K562 (cell line): ENCODE measurements at regions not wholly inside any gene's neighbourhood (a gene's known extent, or its start where the extent isn't known, plus 50 kb on each side); places are given as distances from the start of the nearest gene placed in this dataset.
A peak's percentile ranks its signal among the peaks of the same experiment; 100 is the strongest.

Experiments
- ATAC-seq: fragments of 200-7000 bp; cut with Tn5 transposase; 3 replicates; pipeline ENCODE4 v1.9.1; 2020; ENCODE audit warnings: moderate library complexity
- BruUV-seq: library from RNA; stranded (reverse); fragments of 400-500 nt; replicated peaks from 2 replicates; lab custom pipeline; 2021; lab: Mats Ljungman, UMichigan
- CTCF ChIA-PET: fragments of 300-600 bp; formaldehyde crosslinking; extraction: SDS; loops from one replicate; lab custom pipeline; 2021; ENCODE audit warnings: low intra/inter-chr PET ratio; lab: Yijun Ruan, JAX
- POLR2A ChIA-PET: fragments of 300-600, 350-650 bp; sonication (Branson Sonifier 250); formaldehyde crosslinking; extraction: SDS; loops from one replicate; lab custom pipeline; 2021; ENCODE audit warnings: antibody characterized with exemption, inconsistent platforms; lab: Yijun Ruan, JAX
- DNase-seq, 4 experiments: peaks; one replicate each; pipeline versions ENCODE4 v3.0.0 to v3.0.0-alpha.2; 2011 to 2018; ENCODE audit warnings: low spot score in 3 of 4, mixed read lengths in 3 of 4; ENCODE audit errors: extremely low read depth in 1 of 4
- FAIRE-seq: peaks from 2 replicates; lab custom pipeline; 2011; peaks lifted over from hg19 to GRCh38; lab: Jason Lieb, UNC
- H2AFZ ChIP-seq: 2 replicates; pipeline ENCODE4 v1.6.0; 2011; ENCODE audit warnings: low read depth, low read length, control low read depth, inconsistent platforms
- H3K27ac ChIP-seq: fragments of 200-600 bp; 3 replicates; pipeline ENCODE4 v1.8.0; 2011; ENCODE audit warnings: low read depth, mild to moderate bottlenecking, control low read depth, inconsistent platforms, low read length, moderate library complexity, mixed read lengths; ENCODE audit errors: extremely low read depth
- H3K27me3 ChIP-seq, 2 experiments: fragments of 300-600 bp in 1 of 2; 2 replicates in 1 of 2; 3 replicates in 1 of 2; pipeline versions ENCODE4 v1.6.0 to v1.8.0; 2011; ENCODE audit warnings: inconsistent platforms in 2 of 2, low read length in 2 of 2, mild to moderate bottlenecking in 1 of 2, mixed read lengths in 1 of 2, moderate library complexity in 1 of 2; ENCODE audit not compliant: control insufficient read depth in 2 of 2, insufficient read depth in 2 of 2
- H3K36me3 ChIP-seq: fragments of 300-600 bp; 3 replicates; pipeline ENCODE4 v1.8.0; 2011; ENCODE audit warnings: mild to moderate bottlenecking, low read length, inconsistent platforms; ENCODE audit not compliant: control insufficient read depth, insufficient read depth
- H3K4me1 ChIP-seq, 2 experiments: fragments of 200-600 bp in 1 of 2; replicated peaks in 1 of 2; 2 replicates in 1 of 2; 3 replicates in 1 of 2; pipeline versions ENCODE4 v1.5.1 to v1.8.0; 2011; ENCODE audit warnings: inconsistent platforms in 2 of 2, low read length in 2 of 2, mild to moderate bottlenecking in 1 of 2, mixed read lengths in 1 of 2, moderate library complexity in 1 of 2; ENCODE audit not compliant: control insufficient read depth in 2 of 2, insufficient read depth in 2 of 2
- H3K4me2 ChIP-seq: 2 replicates; pipeline ENCODE4 v1.6.1; 2011; ENCODE audit warnings: low read length, control low read depth, inconsistent platforms, mixed read lengths; ENCODE audit not compliant: insufficient read depth
- H3K4me3 ChIP-seq: fragments of 200-600 bp; sonication (generic), shearing (Covaris generic); 2 replicates; pipeline ENCODE4 v1.5.1; 2016; ENCODE audit warnings: control low read depth, inconsistent platforms
- H3K79me2 ChIP-seq: fragments of 200-600 bp; 3 replicates; pipeline ENCODE4 v1.8.0; 2011; ENCODE audit warnings: low read length, inconsistent platforms; ENCODE audit not compliant: control insufficient read depth, insufficient read depth
- H3K9ac ChIP-seq, 2 experiments: 2 replicates each; pipeline versions ENCODE4 v1.6.0 to v1.6.1; 2011; ENCODE audit warnings: low read depth in 2 of 2, low read length in 2 of 2, control low read depth in 1 of 2, inconsistent platforms in 1 of 2, mild to moderate bottlenecking in 1 of 2, mixed read lengths in 1 of 2; ENCODE audit not compliant: insufficient read depth in 1 of 2
- H3K9me1 ChIP-seq: one replicate; pipeline ENCODE4 v1.6.0; 2011; ENCODE audit warnings: inconsistent platforms, mild to moderate bottlenecking, low read length, moderate library complexity; ENCODE audit not compliant: control insufficient read depth, insufficient read depth
- H3K9me3 ChIP-seq: replicated peaks from 2 replicates; pipeline ENCODE4 v1.5.1; 2011; ENCODE audit warnings: low read depth, low read length, inconsistent platforms; ENCODE audit not compliant: control insufficient read depth, insufficient read depth
- H4K20me1 ChIP-seq: replicated peaks from 2 replicates; pipeline ENCODE4 v1.6.1; 2011; ENCODE audit warnings: low read length, inconsistent platforms, mixed read lengths; ENCODE audit not compliant: control insufficient read depth, insufficient read depth
- KDM4B ChIP-seq, 2 experiments: fragments of 450-650 bp in 1 of 2; sonication (generic) in 1 of 2; IDR thresholded peaks; 2 replicates each; pipeline ENCODE4 v1.6.1; 2016 to 2017; ENCODE audit warnings: borderline replicate concordance in 2 of 2, antibody characterized with exemption in 1 of 2, low read depth in 1 of 2, mild to moderate bottlenecking in 1 of 2
- POLR2B ChIP-seq: fragments of 450-650 bp; IDR thresholded peaks from 2 replicates; pipeline ENCODE4 v1.6.1; 2018; ENCODE audit warnings: low read depth; ENCODE audit not compliant: partially characterized antibody
- RBM14 ChIP-seq: fragments of 200-400 bp; formaldehyde crosslinking; IDR thresholded peaks from 2 replicates; pipeline ENCODE4 v1.6.1; 2018; ENCODE audit warnings: low read depth, mild to moderate bottlenecking, low read length, moderate library complexity, borderline replicate concordance; ENCODE audit not compliant: insufficient read depth
- RCOR1 ChIP-seq, 2 experiments: IDR thresholded peaks; 2 replicates each; pipeline ENCODE4 v1.6.1; 2012; ENCODE audit warnings: low read depth in 2 of 2, low read length in 2 of 2, borderline replicate concordance in 1 of 2, improper control_type of control experiment in 1 of 2
- ZNF766 ChIP-seq: fragments of 200-800 bp; sonication (Bioruptor generic); conservative IDR thresholded peaks from 2 replicates; pipeline ENCODE4 v1.6.1; 2016; ENCODE audit warnings: missing genetic modification characterization, missing compliant biosample characterization
- WGBS: fragments of 100-300 bp; shearing (Covaris generic); methylation state at CpG from one replicate; pipeline ENCODE4 v1.1.6; 2016; ENCODE audit warnings: low coverage, mixed read lengths; ENCODE audit not compliant: insufficient coverage; ENCODE audit errors: missing lambda C conversion rate; 5-methylcytosine and 5-hydroxymethylcytosine counted together
- in situ Hi-C: fragments of 300-500 bp; cut with MboI; formaldehyde crosslinking; loops from 4 replicates; pipeline ENCODE4 v1.15.0; 2018; ENCODE audit warnings: inconsistent platforms, mixed read lengths
- intact Hi-C: fragments of 100-400 bp; cut with micrococcal nuclease; formaldehyde crosslinking; loops from 2 replicates; pipeline ENCODE4 v1.14.2; 2022
- TF ChIP-seq, protein P1 (sequence below): fragments of 150-350 bp; IDR thresholded peaks from 2 replicates; pipeline ENCODE4 v1.6.1; 2014; ENCODE audit warnings: low read depth, mild to moderate bottlenecking, low read length, borderline replicate concordance

DNA sequence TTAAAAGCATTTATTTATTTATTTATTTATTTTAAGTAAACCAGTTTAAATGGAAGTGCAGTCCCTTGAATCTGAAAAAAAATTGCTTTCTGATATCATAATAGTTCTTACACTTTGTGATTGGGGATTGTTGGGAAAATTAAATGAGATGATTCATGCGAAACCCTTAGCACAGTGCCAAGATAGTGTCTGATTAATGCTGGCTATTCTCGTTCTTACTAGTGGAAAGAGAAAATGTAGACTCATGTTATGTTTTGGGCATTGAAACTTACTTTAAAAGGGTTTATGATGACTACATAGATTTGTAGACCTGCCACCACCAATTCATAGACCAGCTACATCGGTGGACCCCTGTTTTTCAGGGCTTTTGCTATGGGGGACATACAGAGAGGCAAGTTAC is 229.2 kb upstream of the ZFP64 start (continued):
- TF ChIP-seq, protein P1, sequence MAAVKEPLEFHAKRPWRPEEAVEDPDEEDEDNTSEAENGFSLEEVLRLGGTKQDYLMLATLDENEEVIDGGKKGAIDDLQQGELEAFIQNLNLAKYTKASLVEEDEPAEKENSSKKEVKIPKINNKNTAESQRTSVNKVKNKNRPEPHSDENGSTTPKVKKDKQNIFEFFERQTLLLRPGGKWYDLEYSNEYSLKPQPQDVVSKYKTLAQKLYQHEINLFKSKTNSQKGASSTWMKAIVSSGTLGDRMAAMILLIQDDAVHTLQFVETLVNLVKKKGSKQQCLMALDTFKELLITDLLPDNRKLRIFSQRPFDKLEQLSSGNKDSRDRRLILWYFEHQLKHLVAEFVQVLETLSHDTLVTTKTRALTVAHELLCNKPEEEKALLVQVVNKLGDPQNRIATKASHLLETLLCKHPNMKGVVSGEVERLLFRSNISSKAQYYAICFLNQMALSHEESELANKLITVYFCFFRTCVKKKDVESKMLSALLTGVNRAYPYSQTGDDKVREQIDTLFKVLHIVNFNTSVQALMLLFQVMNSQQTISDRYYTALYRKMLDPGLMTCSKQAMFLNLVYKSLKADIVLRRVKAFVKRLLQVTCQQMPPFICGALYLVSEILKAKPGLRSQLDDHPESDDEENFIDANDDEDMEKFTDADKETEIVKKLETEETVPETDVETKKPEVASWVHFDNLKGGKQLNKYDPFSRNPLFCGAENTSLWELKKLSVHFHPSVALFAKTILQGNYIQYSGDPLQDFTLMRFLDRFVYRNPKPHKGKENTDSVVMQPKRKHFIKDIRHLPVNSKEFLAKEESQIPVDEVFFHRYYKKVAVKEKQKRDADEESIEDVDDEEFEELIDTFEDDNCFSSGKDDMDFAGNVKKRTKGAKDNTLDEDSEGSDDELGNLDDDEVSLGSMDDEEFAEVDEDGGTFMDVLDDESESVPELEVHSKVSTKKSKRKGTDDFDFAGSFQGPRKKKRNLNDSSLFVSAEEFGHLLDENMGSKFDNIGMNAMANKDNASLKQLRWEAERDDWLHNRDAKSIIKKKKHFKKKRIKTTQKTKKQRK = no peak
- TF ChIP-seq, all 486 proteins: peak for 0

- Histone ChIP-seq H3K27ac (no peak overlapping the region), H3K4me3 (no peak overlapping the region), H3K4me2 (no peak overlapping the region), H3K27me3 (no peaks in the 10 kb centered on the region), H3K9me3 (0 out of 2 replicates have a peak, but pooled peaks cover 3% of the 10 kb centered on the region), H3K4me1 (no peaks in the 10 kb centered on the region), H4K20me1 (no peaks in the 10 kb centered on the region), H3K9ac (no peak overlapping the region), H2AFZ (no peak overlapping the region), H3K9me1 (no peaks in the 10 kb centered on the region), H3K36me3 (no peaks in the 10 kb centered on the region), H3K79me2 (no peaks in the 10 kb centered on the region)
- DNase-seq (no peak), FAIRE-seq (no peak), ATAC-seq (no peak)
- WGBS = 29% methylated on average over 2 of the region's 2 CpGs
- intact Hi-C loops = no loop called here
- no TSS peak for BruUV-seq
- ChIA-PET POLR2A (no interaction called here), CTCF (no interaction called here)
- TF ChIP-seq RBM14 = no peak
- TF ChIP-seq KDM4B (IDR thresholded peaks at IDR 0.05; ENCODE audit: borderline replicate concordance in 2 of 2, low read depth in 1 of 2) = no peak
- TF ChIP-seq RCOR1 (IDR thresholded peaks at IDR 0.05; ENCODE audit: borderline replicate concordance in 1 of 2, low read depth in 2 of 2, low read length in 2 of 2) = no peak
- peak; percentile 89 for TF ChIP-seq ZNF766 (CRISPR knock-in tag)
- no peak for TF ChIP-seq POLR2B
- in situ Hi-C loops = no loop called here
Observed at GRCh38 chr20:52419205-52419604, 227.6 kb upstream of the ZFP64 start.
